ENCODE measurements at regions not wholly inside any gene's neighbourhood (a gene's known extent, or its start where the extent isn't known, plus 50 kb on each side); places are given as distances from the start of the nearest gene placed in this dataset.

DNA sequence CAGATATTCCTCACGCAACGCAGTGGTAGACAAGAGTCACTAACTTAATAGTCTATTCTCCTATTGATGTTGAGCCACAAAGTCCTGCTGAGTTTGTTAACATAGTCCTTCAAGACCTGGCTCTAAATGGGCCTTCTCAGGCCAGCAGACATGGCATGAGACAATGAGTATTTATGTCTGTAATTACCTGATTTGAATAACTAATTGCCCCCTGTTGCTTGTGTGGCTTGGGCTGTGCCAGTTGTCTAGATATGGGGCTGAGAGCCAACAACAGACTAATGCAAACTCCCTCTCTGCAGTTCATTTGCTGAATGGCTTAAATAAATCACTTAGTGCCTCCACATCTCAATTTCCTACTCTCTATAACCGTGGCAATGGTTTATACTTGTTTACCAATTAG, 65.5 kb upstream of the VWC2 start (continued):
- TF ChIP-seq, protein P1, sequence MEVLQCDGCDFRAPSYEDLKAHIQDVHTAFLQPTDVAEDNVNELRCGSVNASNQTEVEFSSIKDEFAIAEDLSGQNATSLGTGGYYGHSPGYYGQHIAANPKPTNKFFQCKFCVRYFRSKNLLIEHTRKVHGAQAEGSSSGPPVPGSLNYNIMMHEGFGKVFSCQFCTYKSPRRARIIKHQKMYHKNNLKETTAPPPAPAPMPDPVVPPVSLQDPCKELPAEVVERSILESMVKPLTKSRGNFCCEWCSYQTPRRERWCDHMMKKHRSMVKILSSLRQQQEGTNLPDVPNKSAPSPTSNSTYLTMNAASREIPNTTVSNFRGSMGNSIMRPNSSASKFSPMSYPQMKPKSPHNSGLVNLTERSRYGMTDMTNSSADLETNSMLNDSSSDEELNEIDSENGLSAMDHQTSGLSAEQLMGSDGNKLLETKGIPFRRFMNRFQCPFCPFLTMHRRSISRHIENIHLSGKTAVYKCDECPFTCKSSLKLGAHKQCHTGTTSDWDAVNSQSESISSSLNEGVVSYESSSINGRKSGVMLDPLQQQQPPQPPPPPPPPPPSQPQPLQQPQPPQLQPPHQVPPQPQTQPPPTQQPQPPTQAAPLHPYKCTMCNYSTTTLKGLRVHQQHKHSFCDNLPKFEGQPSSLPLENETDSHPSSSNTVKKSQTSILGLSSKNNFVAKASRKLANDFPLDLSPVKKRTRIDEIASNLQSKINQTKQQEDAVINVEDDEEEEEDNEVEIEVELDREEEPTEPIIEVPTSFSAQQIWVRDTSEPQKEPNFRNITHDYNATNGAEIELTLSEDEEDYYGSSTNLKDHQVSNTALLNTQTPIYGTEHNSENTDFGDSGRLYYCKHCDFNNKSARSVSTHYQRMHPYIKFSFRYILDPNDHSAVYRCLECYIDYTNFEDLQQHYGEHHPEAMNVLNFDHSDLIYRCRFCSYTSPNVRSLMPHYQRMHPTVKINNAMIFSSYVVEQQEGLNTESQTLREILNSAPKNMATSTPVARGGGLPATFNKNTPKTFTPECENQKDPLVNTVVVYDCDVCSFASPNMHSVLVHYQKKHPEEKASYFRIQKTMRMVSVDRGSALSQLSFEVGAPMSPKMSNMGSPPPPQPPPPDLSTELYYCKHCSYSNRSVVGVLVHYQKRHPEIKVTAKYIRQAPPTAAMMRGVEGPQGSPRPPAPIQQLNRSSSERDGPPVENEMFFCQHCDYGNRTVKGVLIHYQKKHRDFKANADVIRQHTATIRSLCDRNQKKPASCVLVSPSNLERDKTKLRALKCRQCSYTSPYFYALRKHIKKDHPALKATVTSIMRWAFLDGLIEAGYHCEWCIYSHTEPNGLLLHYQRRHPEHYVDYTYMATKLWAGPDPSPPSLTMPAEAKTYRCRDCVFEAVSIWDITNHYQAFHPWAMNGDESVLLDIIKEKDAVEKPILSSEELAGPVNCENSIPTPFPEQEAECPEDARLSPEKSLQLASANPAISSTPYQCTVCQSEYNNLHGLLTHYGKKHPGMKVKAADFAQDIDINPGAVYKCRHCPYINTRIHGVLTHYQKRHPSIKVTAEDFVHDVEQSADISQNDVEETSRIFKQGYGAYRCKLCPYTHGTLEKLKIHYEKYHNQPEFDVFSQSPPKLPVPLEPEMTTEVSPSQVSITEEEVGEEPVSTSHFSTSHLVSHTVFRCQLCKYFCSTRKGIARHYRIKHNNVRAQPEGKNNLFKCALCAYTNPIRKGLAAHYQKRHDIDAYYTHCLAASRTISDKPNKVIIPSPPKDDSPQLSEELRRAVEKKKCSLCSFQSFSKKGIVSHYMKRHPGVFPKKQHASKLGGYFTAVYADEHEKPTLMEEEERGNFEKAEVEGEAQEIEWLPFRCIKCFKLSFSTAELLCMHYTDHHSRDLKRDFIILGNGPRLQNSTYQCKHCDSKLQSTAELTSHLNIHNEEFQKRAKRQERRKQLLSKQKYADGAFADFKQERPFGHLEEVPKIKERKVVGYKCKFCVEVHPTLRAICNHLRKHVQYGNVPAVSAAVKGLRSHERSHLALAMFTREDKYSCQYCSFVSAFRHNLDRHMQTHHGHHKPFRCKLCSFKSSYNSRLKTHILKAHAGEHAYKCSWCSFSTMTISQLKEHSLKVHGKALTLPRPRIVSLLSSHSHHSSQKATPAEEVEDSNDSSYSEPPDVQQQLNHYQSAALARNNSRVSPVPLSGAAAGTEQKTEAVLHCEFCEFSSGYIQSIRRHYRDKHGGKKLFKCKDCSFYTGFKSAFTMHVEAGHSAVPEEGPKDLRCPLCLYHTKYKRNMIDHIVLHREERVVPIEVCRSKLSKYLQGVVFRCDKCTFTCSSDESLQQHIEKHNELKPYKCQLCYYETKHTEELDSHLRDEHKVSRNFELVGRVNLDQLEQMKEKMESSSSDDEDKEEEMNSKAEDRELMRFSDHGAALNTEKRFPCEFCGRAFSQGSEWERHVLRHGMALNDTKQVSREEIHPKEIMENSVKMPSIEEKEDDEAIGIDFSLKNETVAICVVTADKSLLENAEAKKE (CRISPR knock-in tag; IDR thresholded peaks at IDR 0.05): no peak
- TF ChIP-seq NANOG (IDR thresholded peaks at IDR 0.05; ENCODE audit: borderline replicate concordance): no peak

DNA sequence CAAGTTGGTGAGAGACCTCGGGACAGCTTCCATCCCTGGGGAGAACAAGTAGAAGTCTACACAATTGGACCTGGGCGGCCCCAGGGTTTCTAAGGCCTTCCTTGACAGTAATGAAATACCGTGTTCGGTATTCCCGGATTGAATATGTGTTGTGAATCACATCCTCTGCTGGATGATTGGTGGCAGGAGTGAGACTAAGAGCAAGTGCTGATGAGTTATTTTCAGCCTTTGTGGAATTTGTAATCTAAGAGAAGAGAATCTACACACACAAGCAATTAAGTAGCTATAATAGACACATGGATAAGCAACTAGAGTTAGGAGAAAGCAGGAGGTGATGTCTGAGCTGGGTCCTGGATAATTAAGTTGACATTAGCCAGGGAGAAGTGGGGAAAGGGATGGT, 64.8 kb upstream of the VWC2 start:
- Mint-ChIP-seq H3K27me3 (ENCODE audit: insufficient read depth, low read depth, poor library complexity) (peaks cover 2% of the 10 kb centered on the region), H3K27ac (no peak overlapping the region), H3K4me1 (peaks cover 7% of the 10 kb centered on the region; the same call in 2 of the 3 replicates), H3K36me3 (ENCODE audit: low read depth) (0 out of 3 replicates have a peak, but pooled peaks cover 4% of the 10 kb centered on the region), H3K4me3 (no peak overlapping the region), H3K9me3 (peaks cover 13% of the 10 kb centered on the region)
- no peaks in the 10 kb centered on the region for H3F3A ChIP-seq (replicated peaks; ENCODE audit: low read depth)
- H3K4me1 ChIP-seq (ENCODE audit: insufficient read depth): no peaks in the 10 kb centered on the region
- ATAC-seq: no peak
- no peak overlapping the region for H2AFZ ChIP-seq
- H3K79me2 ChIP-seq (replicated peaks; ENCODE audit: insufficient read depth): no peaks in the 10 kb centered on the region
- H3K4me3 ChIP-seq: no peak overlapping the region
- H3K27ac ChIP-seq (ENCODE audit: low read depth): no peak overlapping the region
- no peak for DNase-seq (ENCODE audit: low spot score)
- H3K9me2 ChIP-seq (ENCODE audit: insufficient read depth): 0 out of 2 replicates have a peak, but pooled peaks cover 6% of the 10 kb centered on the region
- H3K36me3 ChIP-seq (ENCODE audit: insufficient read depth): no peaks in the 10 kb centered on the region
- H3K4me2 ChIP-seq: no peak overlapping the region
- H4K20me1 ChIP-seq (replicated peaks; ENCODE audit: insufficient read depth): no peaks in the 10 kb centered on the region
- H3K27me3 ChIP-seq (ENCODE audit: insufficient read depth): no peaks in the 10 kb centered on the region
- TF ChIP-seq NANOG (IDR thresholded peaks at IDR 0.05; ENCODE audit: borderline replicate concordance): no peak
- TF ChIP-seq STAT1 (IDR thresholded peaks at IDR 0.05; ENCODE audit: unreplicated experiment): no peak
- no peak for TF ChIP-seq POLR2AphosphoS5 (IDR thresholded peaks at IDR 0.05; ENCODE audit: low read depth)
- TF ChIP-seq JUNB (IDR thresholded peaks at IDR 0.05; ENCODE audit: unreplicated experiment): no peak
- TF ChIP-seq, protein P1 (CRISPR knock-in tag; IDR thresholded peaks at IDR 0.05): no peak
- TF ChIP-seq, protein P2, sequence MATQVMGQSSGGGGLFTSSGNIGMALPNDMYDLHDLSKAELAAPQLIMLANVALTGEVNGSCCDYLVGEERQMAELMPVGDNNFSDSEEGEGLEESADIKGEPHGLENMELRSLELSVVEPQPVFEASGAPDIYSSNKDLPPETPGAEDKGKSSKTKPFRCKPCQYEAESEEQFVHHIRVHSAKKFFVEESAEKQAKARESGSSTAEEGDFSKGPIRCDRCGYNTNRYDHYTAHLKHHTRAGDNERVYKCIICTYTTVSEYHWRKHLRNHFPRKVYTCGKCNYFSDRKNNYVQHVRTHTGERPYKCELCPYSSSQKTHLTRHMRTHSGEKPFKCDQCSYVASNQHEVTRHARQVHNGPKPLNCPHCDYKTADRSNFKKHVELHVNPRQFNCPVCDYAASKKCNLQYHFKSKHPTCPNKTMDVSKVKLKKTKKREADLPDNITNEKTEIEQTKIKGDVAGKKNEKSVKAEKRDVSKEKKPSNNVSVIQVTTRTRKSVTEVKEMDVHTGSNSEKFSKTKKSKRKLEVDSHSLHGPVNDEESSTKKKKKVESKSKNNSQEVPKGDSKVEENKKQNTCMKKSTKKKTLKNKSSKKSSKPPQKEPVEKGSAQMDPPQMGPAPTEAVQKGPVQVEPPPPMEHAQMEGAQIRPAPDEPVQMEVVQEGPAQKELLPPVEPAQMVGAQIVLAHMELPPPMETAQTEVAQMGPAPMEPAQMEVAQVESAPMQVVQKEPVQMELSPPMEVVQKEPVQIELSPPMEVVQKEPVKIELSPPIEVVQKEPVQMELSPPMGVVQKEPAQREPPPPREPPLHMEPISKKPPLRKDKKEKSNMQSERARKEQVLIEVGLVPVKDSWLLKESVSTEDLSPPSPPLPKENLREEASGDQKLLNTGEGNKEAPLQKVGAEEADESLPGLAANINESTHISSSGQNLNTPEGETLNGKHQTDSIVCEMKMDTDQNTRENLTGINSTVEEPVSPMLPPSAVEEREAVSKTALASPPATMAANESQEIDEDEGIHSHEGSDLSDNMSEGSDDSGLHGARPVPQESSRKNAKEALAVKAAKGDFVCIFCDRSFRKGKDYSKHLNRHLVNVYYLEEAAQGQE (IDR thresholded peaks at IDR 0.05; ENCODE audit: unreplicated experiment): no peak

Measured in GM23338 (cell line).